VCaP (cell line): ENCODE measurements at regions not wholly inside any gene's neighbourhood (a gene's known extent, or its start where the extent isn't known, plus 50 kb on each side); places are given as distances from the start of the nearest gene placed in this dataset.

Experiments used
- H3K27ac ChIP-seq: fragments of 450-650 bp; 2 replicates; pipeline ENCODE4 v1.5.1; 2017
- CTCF ChIP-seq: fragments of 450-650 bp; conservative IDR thresholded peaks from 2 replicates; pipeline ENCODE4 v1.5.1; 2017; ENCODE audit warnings: mild to moderate bottlenecking, moderate library complexity

GRCh38 chr11:92123540-92123939 lies 101.1 kb upstream of the FAT3 start:
- TF ChIP-seq CTCF: no peak
- H3K27ac ChIP-seq: no peak overlapping the region

- H3K27ac ChIP-seq: no peak overlapping the region
- TF ChIP-seq CTCF: no peak
Observed at GRCh38 chr11:92122561-92122960, 102.1 kb upstream of the FAT3 start.

GRCh38 chr11:92111287-92111686 lies 113.3 kb upstream of the FAT3 start:
- no peak overlapping the region for H3K27ac ChIP-seq
- TF ChIP-seq CTCF: no peak

GRCh38 chr11:92109466-92109865 lies 115.2 kb upstream of the FAT3 start:
- no peak overlapping the region for H3K27ac ChIP-seq

GRCh38 chr11:92107331-92107730 lies 117.3 kb upstream of the FAT3 start:
- no peak for TF ChIP-seq CTCF

More at GRCh38 chr11:92109466-92109865, 115.2 kb upstream of the FAT3 start:
- no peak for TF ChIP-seq CTCF

GRCh38 chr11:92104349-92104748 lies 120.3 kb upstream of the FAT3 start:
- TF ChIP-seq CTCF: no peak
- H3K27ac ChIP-seq: no peak overlapping the region

More at GRCh38 chr11:92107331-92107730, 117.3 kb upstream of the FAT3 start:
- H3K27ac ChIP-seq: no peak overlapping the region

- no peak overlapping the region for H3K27ac ChIP-seq
- no peak for TF ChIP-seq CTCF
Observed at GRCh38 chr11:92101920-92102319, 122.7 kb upstream of the FAT3 start.

GRCh38 chr11:92099183-92099582 lies 125.4 kb upstream of the FAT3 start:
- no peak for TF ChIP-seq CTCF
- H3K27ac ChIP-seq: no peak overlapping the region
